K562 (cell line): ENCODE measurements at regions not wholly inside any gene's neighbourhood (a gene's known extent, or its start where the extent isn't known, plus 50 kb on each side); places are given as distances from the start of the nearest gene placed in this dataset.
A peak's percentile ranks its signal among the peaks of the same experiment; 100 is the strongest.

Source experiments
- BCL6 ChIP-seq: fragments of 250-450 bp; sonication (Bioruptor Pico); IDR thresholded peaks from 2 replicates; pipeline ENCODE4 v1.4.0; 2020
- BRCA1 ChIP-seq, 2 experiments: fragments of 450-650 bp in 1 of 2; sonication (generic) in 1 of 2; formaldehyde crosslinking in 1 of 2; IDR thresholded peaks; 2 replicates each; pipeline versions ENCODE4 v1.5.0 to v1.6.1; 2017 to 2020; ENCODE audit warnings: mild to moderate bottlenecking in 1 of 2, missing genetic modification reagents in 1 of 2
- CREM ChIP-seq: IDR thresholded peaks from 2 replicates; pipeline ENCODE4 v1.6.1; 2014; ENCODE audit warnings: antibody characterized with exemption, low read depth
- DDX20 ChIP-seq: fragments of 450-650 bp; IDR thresholded peaks from 2 replicates; pipeline ENCODE4 v1.6.1; 2016; ENCODE audit warnings: missing genetic modification characterization, low read depth, mild to moderate bottlenecking, missing compliant biosample characterization, moderate library complexity
- FOXJ2 ChIP-seq: fragments of 200-800 bp; sonication (Bioruptor generic); IDR thresholded peaks from 2 replicates; pipeline ENCODE4 v1.6.1; 2016; ENCODE audit warnings: missing genetic modification characterization, missing compliant biosample characterization
- GATAD2A ChIP-seq: fragments of 450-650 bp; IDR thresholded peaks from 2 replicates; pipeline ENCODE4 v1.6.1; 2017
- KAT8 ChIP-seq: fragments of 450-650 bp; IDR thresholded peaks from 2 replicates; pipeline ENCODE4 v1.6.1; 2016; ENCODE audit warnings: low read depth, mild to moderate bottlenecking
- MTF1 ChIP-seq: fragments of 250-450 bp; sonication (Bioruptor Pico); IDR thresholded peaks from 2 replicates; pipeline ENCODE4 v1.9.0; 2021; ENCODE audit warnings: moderate library complexity, mild to moderate bottlenecking, inconsistent platforms, borderline replicate concordance
- NONO ChIP-seq, 2 experiments: fragments of 200-400 bp in 1 of 2; fragments of 450-650 bp in 1 of 2; formaldehyde crosslinking in 1 of 2; IDR thresholded peaks; 2 replicates each; pipeline ENCODE4 v1.6.1; 2017; ENCODE audit warnings: low read depth in 2 of 2, mild to moderate bottlenecking in 2 of 2, moderate library complexity in 2 of 2, low read length in 1 of 2
- PHTF2 ChIP-seq: fragments of 250-450 bp; sonication (Bioruptor Pico); IDR thresholded peaks from 2 replicates; pipeline ENCODE4 v1.5.0; 2021; ENCODE audit warnings: mild to moderate bottlenecking
- RBFOX2 ChIP-seq: fragments of 200-400 bp; formaldehyde crosslinking; IDR thresholded peaks from 2 replicates; pipeline ENCODE4 v1.6.1; 2017; ENCODE audit warnings: low read depth, mild to moderate bottlenecking, low read length, moderate library complexity
- RUNX1 ChIP-seq: sonication (generic); IDR thresholded peaks from 2 replicates; pipeline ENCODE4 v1.6.1; 2016; ENCODE audit warnings: antibody characterized with exemption, low read depth
- SIN3B ChIP-seq: fragments of 450-650 bp; IDR thresholded peaks from 2 replicates; pipeline ENCODE4 v1.6.1; 2017; ENCODE audit warnings: low read depth, mild to moderate bottlenecking, moderate library complexity
- TAF15 ChIP-seq: fragments of 200-400 bp; formaldehyde crosslinking; IDR thresholded peaks from 2 replicates; pipeline ENCODE4 v1.6.1; 2017; ENCODE audit warnings: mild to moderate bottlenecking, low read depth, low read length, moderate library complexity
- TRIM24 ChIP-seq, 2 experiments: fragments of 450-650 bp; IDR thresholded peaks; 2 replicates each; pipeline ENCODE4 v1.6.1; 2016
- ZNF431 ChIP-seq: sonication (generic); formaldehyde crosslinking; IDR thresholded peaks from 2 replicates; pipeline ENCODE4 v1.8.0; 2022; ENCODE audit warnings: mild to moderate bottlenecking, missing genetic modification reagents
- ZNF436 ChIP-seq: fragments of 250-450, 450-650 bp; sonication (Bioruptor Pico); formaldehyde crosslinking; IDR thresholded peaks from 2 replicates; pipeline ENCODE4 v1.7.0; 2020; ENCODE audit warnings: mild to moderate bottlenecking
- ZNF696 ChIP-seq: fragments of 250-450 bp; sonication (Bioruptor Pico); conservative IDR thresholded peaks from 2 replicates; pipeline ENCODE4 v1.4.0; 2020; ENCODE audit warnings: mild to moderate bottlenecking, moderate library complexity
- ZNF75A ChIP-seq: fragments of 450-650 bp; formaldehyde crosslinking; IDR thresholded peaks from 2 replicates; pipeline ENCODE4 v1.4.0; 2020; ENCODE audit warnings: mild to moderate bottlenecking
- ZNF79 ChIP-seq: fragments of 250-450 bp; sonication (Bioruptor Pico); IDR thresholded peaks from 2 replicates; pipeline ENCODE4 v1.4.0; 2020; ENCODE audit warnings: low read depth, mild to moderate bottlenecking, moderate library complexity
- TF ChIP-seq, protein P1 (sequence below): fragments of 450-650 bp; formaldehyde crosslinking; IDR thresholded peaks from 2 replicates; pipeline ENCODE4 v1.4.0; 2020; ENCODE audit warnings: mild to moderate bottlenecking, moderate library complexity
- TF ChIP-seq, protein P2 (sequence below): sonication (generic); formaldehyde crosslinking; IDR thresholded peaks from 2 replicates; pipeline ENCODE4 v1.8.1; 2023; ENCODE audit warnings: missing genetic modification reagents, mild to moderate bottlenecking, borderline replicate concordance
- TF ChIP-seq, protein P3 (sequence below): sonication (generic); formaldehyde crosslinking; IDR thresholded peaks from 2 replicates; pipeline ENCODE4 v1.8.1; 2022; ENCODE audit warnings: missing genetic modification reagents

DNA sequence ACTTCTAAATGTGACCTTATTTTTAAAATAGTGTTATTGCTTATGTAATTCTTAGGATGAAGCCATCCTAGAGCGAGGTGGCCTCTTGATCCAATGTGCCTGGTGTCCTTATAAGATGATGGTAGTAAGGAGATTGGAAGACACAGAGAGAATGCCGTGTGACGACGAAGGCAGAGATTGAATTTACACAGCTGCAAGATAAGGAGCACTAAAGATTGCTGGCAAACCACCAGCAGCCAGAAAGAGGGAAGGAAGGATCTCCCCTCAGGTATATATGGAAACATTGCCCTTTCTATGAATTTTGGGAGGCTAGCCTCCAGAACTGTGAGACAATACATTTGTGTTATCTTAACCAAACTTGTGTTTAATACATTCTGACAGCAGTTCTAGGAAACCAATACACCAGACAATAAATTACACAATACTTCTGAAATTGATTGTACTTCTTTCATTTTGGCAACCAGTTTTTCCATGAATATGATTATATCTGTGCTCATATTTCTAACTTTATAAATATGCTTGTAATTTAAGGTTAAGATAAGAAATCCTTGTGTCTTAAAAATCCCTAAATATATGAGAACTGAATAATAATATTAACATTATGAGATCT, 86.3 kb upstream of the VPREB1 start (continued):
- TF ChIP-seq, protein P1, sequence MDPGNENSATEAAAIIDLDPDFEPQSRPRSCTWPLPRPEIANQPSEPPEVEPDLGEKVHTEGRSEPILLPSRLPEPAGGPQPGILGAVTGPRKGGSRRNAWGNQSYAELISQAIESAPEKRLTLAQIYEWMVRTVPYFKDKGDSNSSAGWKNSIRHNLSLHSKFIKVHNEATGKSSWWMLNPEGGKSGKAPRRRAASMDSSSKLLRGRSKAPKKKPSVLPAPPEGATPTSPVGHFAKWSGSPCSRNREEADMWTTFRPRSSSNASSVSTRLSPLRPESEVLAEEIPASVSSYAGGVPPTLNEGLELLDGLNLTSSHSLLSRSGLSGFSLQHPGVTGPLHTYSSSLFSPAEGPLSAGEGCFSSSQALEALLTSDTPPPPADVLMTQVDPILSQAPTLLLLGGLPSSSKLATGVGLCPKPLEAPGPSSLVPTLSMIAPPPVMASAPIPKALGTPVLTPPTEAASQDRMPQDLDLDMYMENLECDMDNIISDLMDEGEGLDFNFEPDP, result no peak
- TF ChIP-seq RBFOX2, result no peak
- no peak for TF ChIP-seq ZNF696 (CRISPR knock-in tag)
- TF ChIP-seq, protein P2, sequence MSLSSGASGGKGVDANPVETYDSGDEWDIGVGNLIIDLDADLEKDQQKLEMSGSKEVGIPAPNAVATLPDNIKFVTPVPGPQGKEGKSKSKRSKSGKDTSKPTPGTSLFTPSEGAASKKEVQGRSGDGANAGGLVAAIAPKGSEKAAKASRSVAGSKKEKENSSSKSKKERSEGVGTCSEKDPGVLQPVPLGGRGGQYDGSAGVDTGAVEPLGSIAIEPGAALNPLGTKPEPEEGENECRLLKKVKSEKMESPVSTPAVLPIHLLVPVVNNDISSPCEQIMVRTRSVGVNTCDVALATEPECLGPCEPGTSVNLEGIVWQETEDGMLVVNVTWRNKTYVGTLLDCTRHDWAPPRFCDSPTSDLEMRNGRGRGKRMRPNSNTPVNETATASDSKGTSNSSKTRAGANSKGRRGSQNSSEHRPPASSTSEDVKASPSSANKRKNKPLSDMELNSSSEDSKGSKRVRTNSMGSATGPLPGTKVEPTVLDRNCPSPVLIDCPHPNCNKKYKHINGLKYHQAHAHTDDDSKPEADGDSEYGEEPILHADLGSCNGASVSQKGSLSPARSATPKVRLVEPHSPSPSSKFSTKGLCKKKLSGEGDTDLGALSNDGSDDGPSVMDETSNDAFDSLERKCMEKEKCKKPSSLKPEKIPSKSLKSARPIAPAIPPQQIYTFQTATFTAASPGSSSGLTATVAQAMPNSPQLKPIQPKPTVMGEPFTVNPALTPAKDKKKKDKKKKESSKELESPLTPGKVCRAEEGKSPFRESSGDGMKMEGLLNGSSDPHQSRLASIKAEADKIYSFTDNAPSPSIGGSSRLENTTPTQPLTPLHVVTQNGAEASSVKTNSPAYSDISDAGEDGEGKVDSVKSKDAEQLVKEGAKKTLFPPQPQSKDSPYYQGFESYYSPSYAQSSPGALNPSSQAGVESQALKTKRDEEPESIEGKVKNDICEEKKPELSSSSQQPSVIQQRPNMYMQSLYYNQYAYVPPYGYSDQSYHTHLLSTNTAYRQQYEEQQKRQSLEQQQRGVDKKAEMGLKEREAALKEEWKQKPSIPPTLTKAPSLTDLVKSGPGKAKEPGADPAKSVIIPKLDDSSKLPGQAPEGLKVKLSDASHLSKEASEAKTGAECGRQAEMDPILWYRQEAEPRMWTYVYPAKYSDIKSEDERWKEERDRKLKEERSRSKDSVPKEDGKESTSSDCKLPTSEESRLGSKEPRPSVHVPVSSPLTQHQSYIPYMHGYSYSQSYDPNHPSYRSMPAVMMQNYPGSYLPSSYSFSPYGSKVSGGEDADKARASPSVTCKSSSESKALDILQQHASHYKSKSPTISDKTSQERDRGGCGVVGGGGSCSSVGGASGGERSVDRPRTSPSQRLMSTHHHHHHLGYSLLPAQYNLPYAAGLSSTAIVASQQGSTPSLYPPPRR, result no peak
- TF ChIP-seq PHTF2 (CRISPR knock-in tag), result no peak
- no peak for TF ChIP-seq BCL6 (CRISPR knock-in tag)
- no peak for TF ChIP-seq ZNF436 (CRISPR knock-in tag)
- no peak for TF ChIP-seq ZNF75A
- TF ChIP-seq MTF1, result no peak
- TF ChIP-seq BRCA1 (IDR thresholded peaks at IDR 0.05), result no peak
- no peak for TF ChIP-seq BRCA1 (CRISPR knock-in tag; IDR thresholded peaks at IDR 0.05)
- TF ChIP-seq NONO (IDR thresholded peaks at IDR 0.05; ENCODE audit: low read depth in 2 of 2, low read length in 1 of 2), result no peak
- TF ChIP-seq, protein P3, sequence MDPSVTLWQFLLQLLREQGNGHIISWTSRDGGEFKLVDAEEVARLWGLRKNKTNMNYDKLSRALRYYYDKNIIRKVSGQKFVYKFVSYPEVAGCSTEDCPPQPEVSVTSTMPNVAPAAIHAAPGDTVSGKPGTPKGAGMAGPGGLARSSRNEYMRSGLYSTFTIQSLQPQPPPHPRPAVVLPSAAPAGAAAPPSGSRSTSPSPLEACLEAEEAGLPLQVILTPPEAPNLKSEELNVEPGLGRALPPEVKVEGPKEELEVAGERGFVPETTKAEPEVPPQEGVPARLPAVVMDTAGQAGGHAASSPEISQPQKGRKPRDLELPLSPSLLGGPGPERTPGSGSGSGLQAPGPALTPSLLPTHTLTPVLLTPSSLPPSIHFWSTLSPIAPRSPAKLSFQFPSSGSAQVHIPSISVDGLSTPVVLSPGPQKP (CRISPR knock-in tag), result no peak
- TF ChIP-seq TRIM24 (IDR thresholded peaks at IDR 0.05), result no peak
- TF ChIP-seq ZNF431, result no peak
- 0 out of 2 replicates have a peak, but pooled peaks have one; percentile 19 for TF ChIP-seq FOXJ2 (tag)
- no peak for TF ChIP-seq KAT8
- TF ChIP-seq RUNX1, result no peak
- peak; percentile 73; the same call in 1 of the 2 replicates for TF ChIP-seq CREM
- no peak for TF ChIP-seq DDX20 (tag)
- TF ChIP-seq TAF15, result no peak
- TF ChIP-seq ZNF79 (CRISPR knock-in tag), result no peak
- TF ChIP-seq SIN3B, result no peak
- TF ChIP-seq GATAD2A, result no peak
